ENCODE measurements at regions not wholly inside any gene's neighbourhood (a gene's known extent, or its start where the extent isn't known, plus 50 kb on each side); places are given as distances from the start of the nearest gene placed in this dataset.

DNA sequence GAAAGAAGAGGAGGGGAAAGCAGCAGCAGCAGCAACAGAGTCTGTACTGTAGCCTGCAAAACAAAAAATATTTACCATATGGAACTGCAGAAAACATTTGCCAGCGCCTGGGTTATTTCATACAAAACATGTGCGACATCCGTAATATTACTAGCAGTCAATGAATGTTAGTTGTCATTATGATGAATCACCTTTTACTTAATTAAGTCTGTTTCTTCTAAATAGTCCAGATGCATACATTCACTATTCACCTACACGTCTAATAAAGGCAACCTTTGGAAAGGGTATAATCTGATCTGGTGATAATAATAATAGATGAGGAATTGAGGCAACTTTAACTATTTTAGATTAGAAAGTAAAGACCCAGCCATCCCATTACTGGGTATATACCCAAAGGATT, 426.3 kb upstream of the ST6GAL2 start:
- no peak for DNase-seq (ENCODE audit: low read depth)

DNA sequence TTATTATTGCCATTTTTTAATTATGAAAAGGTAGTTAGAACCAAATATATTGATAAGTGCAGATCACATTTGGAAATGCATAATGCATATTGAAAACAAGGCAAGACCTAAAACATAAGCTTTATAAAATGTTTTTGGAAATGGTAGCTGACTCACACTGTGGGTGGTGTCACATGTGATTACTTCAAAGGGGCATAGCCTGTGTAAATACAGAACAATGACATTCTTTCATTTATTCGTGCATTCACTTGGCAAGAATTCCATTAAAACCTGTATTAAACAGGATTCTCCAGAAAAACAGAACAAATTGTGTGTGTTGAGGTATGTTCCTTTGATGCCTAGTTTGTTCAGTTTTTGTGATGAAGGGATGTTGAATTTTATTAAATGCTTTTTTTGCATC, 427.3 kb upstream of the ST6GAL2 start:
- no peak for DNase-seq (ENCODE audit: low read depth)

DNA sequence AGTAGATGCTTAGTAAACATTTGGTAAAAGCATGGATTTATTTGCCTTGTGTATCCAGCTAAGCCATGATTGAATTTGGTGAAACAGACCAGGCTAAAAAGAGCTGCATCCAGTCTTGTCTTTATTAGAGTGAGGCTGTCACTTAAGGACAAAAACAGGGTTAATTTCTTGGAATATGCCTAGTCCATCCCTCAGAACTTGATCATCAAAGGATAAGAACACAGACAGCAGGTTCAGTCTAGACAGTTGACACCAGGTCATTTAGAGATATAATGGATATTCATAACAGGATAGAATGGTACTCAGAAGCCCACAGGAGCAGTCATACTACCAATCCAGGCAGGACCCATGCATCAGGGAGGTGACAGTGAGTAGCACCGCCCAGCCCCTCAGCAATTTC, 434.9 kb upstream of the ST6GAL2 start:
- no peak for DNase-seq (ENCODE audit: low read depth)

DNA sequence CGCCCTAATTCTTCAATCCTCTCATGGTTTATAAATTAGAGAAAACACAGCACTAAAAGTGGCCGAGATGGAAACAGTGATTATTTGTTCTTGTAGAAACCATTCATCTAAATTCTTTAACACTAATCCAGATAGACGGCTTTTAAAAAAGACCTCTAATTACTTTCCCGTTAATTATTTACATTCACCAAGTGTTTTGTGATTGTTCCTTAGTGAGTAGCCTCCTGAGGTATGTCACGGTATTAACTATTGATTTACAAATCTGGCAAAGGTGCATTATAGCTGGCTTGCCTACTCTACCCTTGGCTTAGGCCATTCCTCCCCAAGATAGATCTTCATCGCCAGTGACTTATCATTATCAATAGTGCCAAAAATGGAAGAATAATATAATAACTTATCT, 436.4 kb upstream of the ST6GAL2 start:
- no peak for DNase-seq (ENCODE audit: low read depth)

DNA sequence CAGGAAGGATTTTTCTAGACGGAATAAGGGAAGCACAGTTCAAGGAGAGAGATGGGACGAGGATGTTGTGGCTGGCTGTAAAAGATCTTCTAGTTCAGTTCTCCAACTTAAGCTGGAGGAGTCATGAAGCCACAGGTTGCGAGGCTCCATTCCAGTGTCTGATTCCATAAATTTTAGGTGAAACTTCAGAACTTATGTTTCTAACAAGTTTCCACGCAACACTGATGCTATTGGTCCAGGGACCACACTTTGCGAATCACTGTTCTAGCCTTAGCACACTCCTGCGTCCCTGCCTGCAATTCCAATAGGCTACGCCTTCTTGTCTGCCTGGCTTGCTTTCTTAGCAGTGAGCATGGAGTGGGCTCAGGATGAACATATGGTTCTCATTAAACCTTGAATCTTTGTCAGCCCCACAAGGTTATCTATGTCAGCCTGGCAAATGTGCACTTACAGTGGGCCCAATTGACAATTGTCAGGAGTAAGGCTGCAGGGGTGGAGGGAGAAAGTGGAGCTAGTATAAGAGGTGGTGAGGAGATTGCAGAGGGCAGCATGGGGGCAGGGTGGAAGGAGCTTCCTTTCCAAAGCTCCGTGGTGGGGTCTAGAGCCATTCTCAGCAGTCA, 438.1 kb upstream of the ST6GAL2 start:
- DNase-seq (ENCODE audit: low read depth) = no peak

DNA sequence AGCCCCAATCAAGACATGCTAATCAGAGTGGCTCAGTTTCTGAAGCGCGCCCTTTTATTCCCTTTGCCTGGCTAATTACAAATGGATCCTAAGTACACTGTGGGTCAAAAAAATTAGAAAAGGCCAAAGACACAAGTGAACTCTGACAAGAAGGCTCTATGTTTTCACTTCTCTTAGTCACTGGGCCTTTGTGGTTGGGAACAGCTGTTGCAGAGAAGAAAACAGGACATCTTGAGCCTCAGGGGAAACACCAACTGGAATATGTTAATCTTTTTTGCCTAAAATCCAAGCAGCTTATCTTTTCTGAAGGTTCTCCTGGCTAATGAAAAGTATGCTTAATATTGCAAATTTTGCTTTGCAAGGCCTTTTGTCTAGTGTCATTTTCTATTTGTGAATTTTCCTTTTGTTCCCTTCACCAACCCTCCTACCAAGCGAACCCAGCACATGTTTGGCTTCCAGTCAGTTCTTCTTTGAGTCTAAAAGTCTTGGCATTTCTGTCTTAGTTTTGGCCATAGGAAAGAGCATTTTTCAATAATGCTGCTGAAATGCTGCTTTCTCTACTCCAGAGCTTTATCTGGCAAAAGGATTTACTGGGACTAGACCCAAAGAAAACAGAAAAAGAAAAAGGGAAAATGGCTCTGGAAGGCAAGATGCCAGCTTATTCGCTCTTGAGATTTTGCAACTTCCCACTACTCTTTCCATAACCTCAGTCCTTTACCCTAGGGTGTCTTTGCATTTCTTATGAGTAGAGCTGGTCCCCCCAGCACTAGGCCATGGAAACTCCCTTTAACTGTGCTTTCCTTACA, 440.2 kb upstream of the ST6GAL2 start:
- DNase-seq (ENCODE audit: low read depth) = peak; percentile 50

DNA sequence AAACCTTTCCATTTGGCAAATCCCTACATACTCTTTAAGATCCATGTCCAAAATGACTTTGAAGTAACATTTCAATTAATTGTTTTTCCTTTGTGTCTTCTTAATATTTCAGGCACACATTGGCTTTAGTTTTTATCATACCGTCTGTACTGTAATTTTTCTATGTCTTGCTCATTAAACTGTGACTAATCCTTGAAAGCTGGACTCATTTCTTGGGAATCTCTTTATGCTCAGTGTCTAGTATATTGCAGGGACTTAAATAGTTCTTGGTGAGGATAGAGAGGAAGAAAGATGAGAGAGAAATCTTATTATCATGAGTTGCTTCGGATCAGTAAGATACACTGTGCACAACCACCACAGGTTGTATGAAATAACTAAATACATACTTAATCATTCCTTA, 448.3 kb upstream of the ST6GAL2 start:
- DNase-seq (ENCODE audit: low read depth) = no peak

DNA sequence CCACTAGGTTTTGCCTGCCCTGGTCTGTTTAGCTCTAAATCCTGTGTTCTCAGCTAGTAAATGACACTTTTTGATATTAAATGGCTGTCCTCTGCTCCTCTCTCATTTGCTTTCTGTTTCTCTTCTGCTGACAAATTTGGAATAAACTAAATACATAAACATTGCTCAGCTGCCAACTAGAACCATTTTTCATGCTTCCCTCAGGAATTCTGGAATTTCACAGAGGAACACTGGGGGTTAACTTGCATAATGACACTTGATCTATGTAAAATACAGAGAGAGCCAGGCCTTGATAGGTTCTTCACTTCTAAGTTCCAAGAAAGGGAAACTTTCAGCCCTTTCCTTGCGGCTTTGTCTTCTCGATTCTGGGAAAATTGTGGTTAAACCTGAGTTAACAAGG, 450.6 kb upstream of the ST6GAL2 start:
- DNase-seq (ENCODE audit: low read depth) = peak; percentile 28

DNA sequence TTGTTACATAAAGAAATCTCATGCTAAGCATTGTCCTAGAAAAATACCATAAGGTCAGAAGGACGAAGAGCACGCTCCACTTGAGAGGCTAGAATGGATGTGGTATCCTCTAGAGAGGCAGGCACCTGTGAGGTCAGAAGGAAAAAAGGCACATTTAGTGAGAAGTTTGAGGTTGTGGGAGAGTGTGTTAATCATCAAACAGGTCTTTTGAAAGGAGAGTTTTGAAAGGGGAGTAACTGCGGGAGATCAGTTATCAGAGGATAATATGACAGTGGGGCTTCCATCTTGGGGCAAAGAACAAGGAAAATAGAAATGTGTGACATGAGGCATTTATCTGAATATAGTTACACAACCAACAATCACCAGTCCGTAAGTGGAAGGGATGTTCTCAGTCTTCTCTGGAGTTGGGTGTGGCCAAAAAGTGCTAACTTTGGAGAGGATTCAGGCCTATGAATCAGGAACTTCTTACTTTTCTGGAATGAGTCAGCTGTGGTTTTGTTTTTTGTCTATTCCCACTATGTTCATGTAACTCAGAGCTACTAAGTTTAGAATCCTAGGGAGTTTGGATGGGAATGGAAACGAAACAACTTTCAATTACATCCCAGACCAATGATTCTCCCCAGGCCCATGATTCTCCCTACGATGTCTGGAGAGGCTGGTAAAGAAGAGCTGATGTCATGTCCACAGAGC, 451.4 kb upstream of the ST6GAL2 start:
- DNase-seq (ENCODE audit: low read depth) = peak; percentile 65

DNA sequence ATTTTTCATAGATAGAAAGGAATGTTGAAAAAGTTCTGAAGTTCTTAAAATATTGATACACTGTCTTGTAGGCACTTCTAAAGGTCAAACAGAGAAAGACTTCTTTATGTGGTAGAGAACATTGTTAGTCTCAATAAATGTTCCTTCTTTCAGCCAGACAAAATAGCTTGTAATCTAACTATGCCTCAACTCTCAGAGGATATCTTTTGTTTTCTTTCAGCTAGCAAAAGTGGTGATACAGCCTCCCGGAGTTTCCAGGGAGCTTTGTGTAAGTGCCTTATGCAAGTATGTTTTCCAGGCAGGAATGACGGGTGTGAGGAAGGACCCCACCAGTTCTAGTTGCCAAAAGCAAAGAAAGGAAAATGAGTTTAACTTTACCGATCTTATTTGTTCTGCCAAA, 452.1 kb upstream of the ST6GAL2 start:
- peak; percentile 23 for DNase-seq (ENCODE audit: low read depth)

DNA sequence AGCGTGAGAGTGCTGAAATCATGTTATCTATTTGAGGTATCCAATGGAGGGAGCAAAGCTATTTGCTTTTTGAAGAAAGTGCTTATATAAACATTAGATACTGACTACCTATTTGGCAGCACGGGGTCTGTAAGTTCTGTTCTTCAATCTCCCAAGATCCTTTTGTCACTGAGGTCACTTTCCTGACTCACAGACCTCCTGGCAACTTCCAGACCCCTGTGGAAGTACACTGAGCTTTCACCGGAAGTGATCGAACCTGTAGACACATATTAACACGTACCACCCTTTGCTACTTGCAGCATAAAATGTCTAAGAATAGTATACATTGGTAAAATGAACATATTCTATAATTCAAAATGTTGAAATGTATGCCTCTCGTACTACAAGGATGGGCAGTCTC, 452.6 kb upstream of the ST6GAL2 start:
- peak; percentile 40 for DNase-seq (ENCODE audit: low read depth)

DNA sequence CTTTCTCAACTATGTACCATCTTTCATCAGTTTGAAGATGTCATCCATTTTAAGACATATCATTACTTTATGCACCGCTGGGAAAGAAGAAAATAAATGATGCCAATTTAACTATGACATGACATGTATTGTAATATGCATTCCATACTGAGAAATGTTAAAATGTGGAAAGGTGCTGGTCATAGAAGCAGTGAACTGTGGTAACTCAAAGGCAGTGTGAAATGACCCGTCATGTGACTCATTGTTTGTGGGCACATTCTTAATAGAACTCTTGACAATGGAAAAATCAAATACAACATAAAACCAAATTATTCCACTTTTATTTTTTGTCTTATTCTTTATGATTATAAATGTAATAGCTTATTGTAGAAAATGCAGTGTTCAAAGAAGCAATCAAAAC, 455.0 kb upstream of the ST6GAL2 start:
- no peak for DNase-seq (ENCODE audit: low read depth)

DNA sequence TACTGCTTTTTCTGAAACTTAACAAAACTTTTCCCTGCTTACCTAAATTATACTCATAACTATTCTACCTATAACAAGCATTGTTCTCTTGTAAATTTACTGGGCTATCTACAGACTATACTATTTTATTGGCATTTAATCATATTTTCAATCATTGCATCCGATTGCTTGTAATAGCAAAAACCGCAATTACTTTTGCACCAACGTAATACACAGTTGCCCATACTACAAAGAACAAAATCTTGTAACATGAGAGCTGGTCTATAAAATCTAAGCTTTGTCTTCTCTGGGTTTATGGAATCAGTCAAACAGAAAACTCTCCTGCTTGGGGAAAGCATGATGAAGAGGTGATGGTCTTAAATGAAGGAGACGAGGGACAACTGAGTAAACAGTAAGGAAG, 463.4 kb upstream of the ST6GAL2 start:
- DNase-seq (ENCODE audit: low read depth) = no peak

DNA sequence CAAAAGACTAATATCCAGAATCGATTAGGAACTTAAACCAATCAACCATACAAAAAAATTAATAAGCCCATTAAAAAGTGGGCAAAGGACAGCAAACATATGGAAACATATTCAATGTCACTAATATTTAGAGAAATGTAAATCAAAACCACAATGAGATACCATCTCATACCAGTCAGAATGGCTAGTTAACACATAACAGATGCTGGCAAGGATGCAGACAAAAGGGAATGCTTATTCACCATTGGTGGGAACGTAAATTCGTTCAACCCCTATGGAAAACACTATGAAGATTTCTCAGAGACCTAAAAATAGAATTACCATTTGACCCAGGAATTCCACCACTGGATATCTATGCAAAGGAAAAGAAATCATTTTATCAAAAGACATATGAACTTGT, 468.2 kb upstream of the ST6GAL2 start:
- DNase-seq (ENCODE audit: low read depth) = no peak

DNA sequence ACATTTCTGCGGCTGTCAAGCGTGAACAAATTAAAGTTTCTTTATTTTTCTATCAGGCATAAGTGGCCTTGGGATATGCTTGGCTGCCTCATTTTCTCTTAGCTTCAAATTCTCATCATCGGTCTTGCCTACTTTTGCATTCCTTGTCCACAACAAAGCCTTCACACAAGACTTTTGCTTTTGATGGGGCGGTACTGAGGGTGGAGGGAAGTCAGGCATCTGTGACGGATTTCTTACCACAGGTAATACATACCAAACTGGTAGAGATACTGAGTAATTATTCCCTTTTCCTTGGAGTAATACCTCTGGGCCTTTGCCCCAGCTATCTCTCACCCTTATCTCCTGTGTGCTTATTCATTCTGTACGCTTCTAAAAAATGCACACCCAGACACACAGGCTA, 468.3 kb upstream of the RGPD4 start:
- DNase-seq (ENCODE audit: low read depth) = no peak

DNA sequence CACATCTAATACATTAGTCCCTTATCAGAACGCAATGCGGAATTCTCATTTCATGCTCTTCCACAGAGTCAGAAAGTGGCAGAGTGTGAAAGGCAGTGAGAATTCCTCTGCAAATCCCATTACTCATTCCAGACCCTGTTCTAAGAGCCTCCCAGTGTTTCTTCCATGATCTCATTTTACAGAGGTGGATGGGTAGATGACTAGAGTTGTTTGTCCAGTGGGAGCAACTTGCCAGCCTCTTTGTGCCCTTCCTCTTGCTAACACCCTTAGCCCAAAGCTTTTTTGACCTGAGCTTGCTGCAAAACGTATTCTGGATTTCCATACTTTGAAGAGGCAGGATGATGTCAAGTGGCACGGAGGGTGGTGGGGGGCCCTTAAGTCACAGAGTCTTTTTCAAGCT, 467.7 kb upstream of the RGPD4 start:
- no peak for DNase-seq (ENCODE audit: low read depth)

DNA sequence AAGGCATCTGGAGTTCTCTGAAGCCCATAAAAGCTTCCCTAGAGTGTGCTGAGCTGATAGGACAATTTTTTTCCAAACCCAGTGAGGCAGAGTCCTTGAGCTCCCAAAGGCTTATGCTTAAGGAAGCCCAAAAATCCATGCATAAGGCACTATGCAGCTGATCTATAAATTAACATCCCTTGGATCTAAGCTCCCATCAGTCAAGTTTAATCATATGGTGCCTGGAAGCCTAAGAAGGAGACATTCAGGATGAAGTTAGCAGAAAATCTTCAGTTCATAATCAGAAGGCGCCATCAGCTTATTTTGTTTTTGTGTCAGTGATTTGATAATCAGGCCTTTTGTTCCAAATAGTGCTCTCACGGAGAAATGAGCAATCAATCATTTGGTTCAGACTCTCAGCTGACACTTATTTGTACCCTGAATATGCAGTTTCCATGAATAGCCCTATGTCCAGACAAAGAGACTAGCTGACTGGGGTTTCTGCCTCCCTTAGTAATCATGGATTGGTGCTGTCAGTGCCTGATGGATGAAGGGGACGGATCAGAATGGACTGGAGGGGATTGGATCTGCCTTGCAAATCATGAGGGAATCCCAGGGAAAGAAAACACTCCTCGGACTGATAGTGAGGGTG, 464.8 kb upstream of the RGPD4 start:
- peak; percentile 31 for DNase-seq (ENCODE audit: low read depth)

DNA sequence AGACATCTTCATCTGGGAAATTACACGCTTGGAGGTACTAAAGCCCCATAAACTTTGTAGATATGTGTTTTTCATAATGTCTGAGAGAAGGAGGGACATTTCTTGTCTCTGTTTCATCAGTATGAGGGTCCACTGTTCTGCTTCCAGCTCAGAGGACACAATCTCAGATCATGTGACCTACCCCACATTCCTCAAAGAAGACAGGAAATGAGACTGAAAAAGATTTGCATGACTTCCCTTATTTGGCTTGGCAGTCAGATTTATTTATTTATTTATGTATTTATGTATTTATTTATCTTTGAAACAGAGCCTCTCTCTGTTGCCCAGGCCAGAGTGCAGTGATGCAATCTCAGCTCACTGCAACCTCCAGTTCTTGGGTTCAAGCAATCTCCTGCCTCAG, 463.7 kb upstream of the RGPD4 start:
- no peak for DNase-seq (ENCODE audit: low read depth)

DNA sequence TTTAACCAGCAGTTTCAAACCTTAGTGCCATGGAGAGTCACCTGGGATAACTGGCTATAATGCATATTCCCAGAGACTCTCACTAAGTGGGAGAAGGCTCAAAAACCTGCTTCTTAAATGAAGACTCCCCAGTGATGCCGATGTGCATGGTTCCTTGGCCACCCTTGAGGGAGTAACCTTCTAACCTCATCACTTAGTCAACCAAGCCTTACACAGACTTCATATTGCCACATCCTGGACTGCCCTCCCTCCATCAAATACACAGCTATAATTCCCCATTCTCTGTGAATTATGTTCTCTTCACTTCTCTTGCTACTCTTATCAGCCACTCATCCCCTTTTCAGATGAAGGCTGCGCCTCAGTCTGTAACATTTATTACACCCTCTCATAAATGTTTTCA, 462.9 kb upstream of the RGPD4 start:
- DNase-seq (ENCODE audit: low read depth) = no peak

DNA sequence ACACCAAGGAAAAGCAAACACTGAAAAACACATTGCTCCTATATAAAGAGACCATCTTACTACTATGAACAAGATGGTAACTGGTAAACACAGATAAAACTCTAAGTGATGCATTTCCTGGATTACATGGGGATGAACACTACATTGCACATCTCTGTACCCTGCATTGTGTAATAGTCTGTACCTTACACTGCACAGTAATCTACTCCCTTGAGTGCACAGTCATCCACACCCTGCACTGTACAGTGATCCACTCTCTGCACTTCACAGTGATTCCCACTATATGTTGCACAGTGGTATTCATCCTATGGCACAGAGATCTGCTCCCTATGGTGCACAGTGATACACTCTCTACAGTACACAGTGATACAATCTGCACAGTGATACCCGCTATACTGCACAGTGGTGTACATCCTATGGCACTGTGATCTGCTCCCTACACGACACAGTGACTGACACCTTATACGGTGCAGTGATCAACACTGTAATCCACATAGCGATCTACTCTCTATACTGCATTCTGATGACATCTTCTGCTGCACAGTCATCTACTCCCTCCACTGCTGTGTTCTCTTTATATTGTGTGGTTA, 462.2 kb upstream of the RGPD4 start:
- no peak for DNase-seq (ENCODE audit: low read depth)

DNA sequence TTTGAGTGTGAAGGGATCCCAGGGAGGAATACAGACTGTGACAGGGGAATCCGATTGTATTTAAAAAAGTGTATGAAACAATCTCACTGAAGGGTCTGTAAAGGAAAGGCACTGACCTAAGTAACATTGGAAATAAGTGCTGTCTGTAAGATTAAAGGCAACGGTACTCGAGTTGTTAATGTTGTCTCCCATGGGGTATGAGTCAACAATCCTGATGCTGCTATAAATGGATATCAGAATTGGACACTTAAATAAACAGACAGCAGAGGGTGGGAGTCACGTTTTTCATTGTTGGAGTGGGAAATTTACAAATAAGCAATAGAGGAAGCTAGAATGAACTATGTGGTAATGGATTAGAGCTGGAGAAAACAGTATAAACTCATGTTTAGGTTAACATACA, 452.4 kb upstream of the RGPD4 start:
- DNase-seq (ENCODE audit: low read depth) = no peak

DNA sequence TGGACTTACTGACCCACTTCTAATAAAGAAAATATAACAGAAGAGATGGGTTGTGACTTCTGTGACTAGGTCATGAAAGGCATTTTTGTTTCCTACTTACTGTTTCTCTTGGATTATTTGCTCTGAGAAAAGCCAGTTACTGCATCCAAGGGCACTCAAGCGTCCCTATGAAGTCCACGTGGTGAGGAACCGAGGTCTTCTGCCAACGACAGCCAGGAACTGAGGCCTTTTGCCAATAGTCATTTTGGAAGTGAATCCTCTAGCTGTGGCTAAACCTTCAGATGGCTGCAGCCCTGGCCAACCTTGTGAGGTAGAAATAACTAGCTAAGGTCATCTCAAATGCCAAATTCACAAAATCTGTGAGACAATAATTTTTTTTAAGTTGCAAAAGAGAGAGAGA, 449.8 kb upstream of the RGPD4 start:
- DNase-seq (ENCODE audit: low read depth) = no peak
